Lower lobe of right lung (tissue), 2 donors: ENCODE measurements at regions not wholly inside any gene's neighbourhood (a gene's known extent, or its start where the extent isn't known, plus 50 kb on each side); places are given as distances from the start of the nearest gene placed in this dataset.

Experiments
- ATAC-seq, 2 donors: fragments of 200-7000 bp; cut with Tn5 transposase; one replicate each; pipeline ENCODE4 v1.9.1; 2020 to 2022; ENCODE audit warnings: mild to moderate bottlenecking in 2 of 2, moderate library complexity in 2 of 2
- DNase-seq: peaks from one replicate; pipeline ENCODE4 v3.0.0-alpha.2; 2020
- H3K27ac ChIP-seq: fragments of 200-600 bp; one replicate; pipeline ENCODE4 v1.8.0; 2022
- H3K27me3 ChIP-seq: fragments of 200-600 bp; one replicate; pipeline ENCODE4 v1.8.0; 2022; ENCODE audit warnings: low read depth
- H3K36me3 ChIP-seq: fragments of 200-600 bp; one replicate; pipeline ENCODE4 v1.8.0; 2022; ENCODE audit warnings: mild to moderate bottlenecking
- H3K4me1 ChIP-seq: fragments of 200-600 bp; one replicate; pipeline ENCODE4 v1.8.0; 2022
- H3K4me3 ChIP-seq: fragments of 200-600 bp; one replicate; pipeline ENCODE4 v1.8.0; 2022; ENCODE audit warnings: mild to moderate bottlenecking
- H3K9me3 ChIP-seq: fragments of 200-600 bp; one replicate; pipeline ENCODE4 v1.8.0; 2022
- CTCF ChIP-seq: fragments of 200-600 bp; IDR thresholded peaks from one replicate; pipeline ENCODE4 v1.8.0; 2022; ENCODE audit warnings: antibody characterized with exemption, mild to moderate bottlenecking
- intact Hi-C: fragments of 100-400 bp; cut with DNase I; formaldehyde crosslinking; loops from one replicate; pipeline ENCODE4 v1.11.0; 2022
- donor health status: DM: no; HTN: yes; CAD: no; lungs with severe emphysema.

- H3K27ac ChIP-seq: no peak overlapping the region
- intact Hi-C loops: no loop called here
- no peak for DNase-seq
- ATAC-seq: no peak
- TF ChIP-seq CTCF: no peak
- H3K36me3 ChIP-seq: no peaks in the 10 kb centered on the region
- H3K9me3 ChIP-seq: no peaks in the 10 kb centered on the region
- H3K27me3 ChIP-seq: peaks cover 12% of the 10 kb centered on the region
- no peaks in the 10 kb centered on the region for H3K4me1 ChIP-seq
- no peak overlapping the region for H3K4me3 ChIP-seq
Observed at GRCh38 chr10:130926442-130926841, 385.1 kb downstream of the TCERG1L start.

- no peaks in the 10 kb centered on the region for H3K9me3 ChIP-seq
- H3K27ac ChIP-seq: no peak overlapping the region
- no peak overlapping the region for H3K4me3 ChIP-seq
- no peaks in the 10 kb centered on the region for H3K36me3 ChIP-seq
- no peaks in the 10 kb centered on the region for H3K4me1 ChIP-seq
- peaks cover 12% of the 10 kb centered on the region for H3K27me3 ChIP-seq
- DNase-seq (no peak), ATAC-seq (no peak)
- TF ChIP-seq CTCF: no peak
- intact Hi-C loops: no loop called here
Observed at GRCh38 chr10:130927157-130927556, 384.4 kb downstream of the TCERG1L start.

- Histone ChIP-seq H3K4me3 (no peak overlapping the region), H3K4me1 (no peaks in the 10 kb centered on the region), H3K9me3 (no peaks in the 10 kb centered on the region), H3K27me3 (peaks cover 12% of the 10 kb centered on the region), H3K36me3 (no peaks in the 10 kb centered on the region), H3K27ac (no peak overlapping the region)
- no peak for TF ChIP-seq CTCF
- DNase-seq: no peak
- intact Hi-C loops: no loop called here
- ATAC-seq: no peak
Observed at GRCh38 chr10:130928306-130928705, 383.2 kb downstream of the TCERG1L start.

- no peak for TF ChIP-seq CTCF
- Histone ChIP-seq H3K4me3 (no peak overlapping the region), H3K36me3 (no peaks in the 10 kb centered on the region), H3K4me1 (no peaks in the 10 kb centered on the region), H3K27me3 (peaks cover 5% of the 10 kb centered on the region), H3K9me3 (no peaks in the 10 kb centered on the region), H3K27ac (no peak overlapping the region)
- DNase-seq (no peak), ATAC-seq (no peak)
- intact Hi-C loops: no loop called here
Observed at GRCh38 chr10:130929422-130930325, 381.8 kb downstream of the TCERG1L start.

GRCh38 chr10:130930821-130931220 lies 380.7 kb downstream of the TCERG1L start:
- no peaks in the 10 kb centered on the region for H3K4me1 ChIP-seq
- no peak for TF ChIP-seq CTCF
- ATAC-seq: no peak
- no peak overlapping the region for H3K27ac ChIP-seq
- H3K4me3 ChIP-seq: no peak overlapping the region
- peaks cover 5% of the 10 kb centered on the region for H3K27me3 ChIP-seq
- intact Hi-C loops: no loop called here
- H3K9me3 ChIP-seq: no peaks in the 10 kb centered on the region
- no peaks in the 10 kb centered on the region for H3K36me3 ChIP-seq
- DNase-seq: no peak
